Lower leg skin (tissue), 3 donors: ENCODE measurements at regions not wholly inside any gene's neighbourhood (a gene's known extent, or its start where the extent isn't known, plus 50 kb on each side); places are given as distances from the start of the nearest gene placed in this dataset.

ENCODE experiments used
- POLR2A ChIP-seq, 2 donors: fragments of 450-650 bp; IDR thresholded peaks; one replicate each; pipeline ENCODE4 v1.6.1; 2016 to 2017; ENCODE audit warnings: antibody characterized with exemption in 2 of 2, mild to moderate bottlenecking in 1 of 2, moderate library complexity in 1 of 2
- TF ChIP-seq, protein P1 (sequence below), 3 donors: fragments of 450-650 bp; IDR thresholded peaks; one replicate each; pipeline ENCODE4 v1.5.1; 2016; ENCODE audit warnings: antibody characterized with exemption in 3 of 3, mild to moderate bottlenecking in 3 of 3, moderate library complexity in 2 of 3

DNA sequence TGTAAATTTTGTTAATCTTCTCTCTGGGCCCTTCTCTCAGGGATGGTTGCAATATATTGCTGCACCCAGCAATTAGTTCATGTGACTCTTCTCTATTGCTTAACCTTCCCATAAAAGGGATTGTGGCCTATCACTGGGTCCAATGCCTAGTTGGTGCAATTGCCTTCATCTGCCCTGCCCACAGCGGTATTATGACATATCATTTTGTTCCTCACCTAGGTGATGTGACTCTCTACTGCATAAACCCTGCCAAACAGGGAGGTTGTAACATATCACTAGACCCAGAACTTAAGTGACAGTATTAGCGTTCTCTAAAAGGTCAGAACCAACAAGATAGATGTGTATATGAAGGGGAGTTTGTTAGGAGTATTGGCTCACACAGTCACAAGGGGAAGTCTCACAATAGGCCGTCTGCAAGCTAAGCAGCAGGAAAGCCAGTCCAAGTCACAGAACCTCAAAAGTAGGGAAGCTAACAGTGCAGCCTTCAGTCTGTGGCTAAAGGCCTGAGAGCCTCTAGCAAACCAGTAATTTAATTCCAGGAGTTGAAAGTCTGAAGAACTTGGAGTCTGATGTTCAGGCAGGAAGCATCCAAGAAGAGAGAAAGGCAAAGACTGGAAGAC is 317.8 kb downstream of the RPS4Y2 start:
- TF ChIP-seq, protein P1, sequence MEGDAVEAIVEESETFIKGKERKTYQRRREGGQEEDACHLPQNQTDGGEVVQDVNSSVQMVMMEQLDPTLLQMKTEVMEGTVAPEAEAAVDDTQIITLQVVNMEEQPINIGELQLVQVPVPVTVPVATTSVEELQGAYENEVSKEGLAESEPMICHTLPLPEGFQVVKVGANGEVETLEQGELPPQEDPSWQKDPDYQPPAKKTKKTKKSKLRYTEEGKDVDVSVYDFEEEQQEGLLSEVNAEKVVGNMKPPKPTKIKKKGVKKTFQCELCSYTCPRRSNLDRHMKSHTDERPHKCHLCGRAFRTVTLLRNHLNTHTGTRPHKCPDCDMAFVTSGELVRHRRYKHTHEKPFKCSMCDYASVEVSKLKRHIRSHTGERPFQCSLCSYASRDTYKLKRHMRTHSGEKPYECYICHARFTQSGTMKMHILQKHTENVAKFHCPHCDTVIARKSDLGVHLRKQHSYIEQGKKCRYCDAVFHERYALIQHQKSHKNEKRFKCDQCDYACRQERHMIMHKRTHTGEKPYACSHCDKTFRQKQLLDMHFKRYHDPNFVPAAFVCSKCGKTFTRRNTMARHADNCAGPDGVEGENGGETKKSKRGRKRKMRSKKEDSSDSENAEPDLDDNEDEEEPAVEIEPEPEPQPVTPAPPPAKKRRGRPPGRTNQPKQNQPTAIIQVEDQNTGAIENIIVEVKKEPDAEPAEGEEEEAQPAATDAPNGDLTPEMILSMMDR (IDR thresholded peaks at IDR 0.05) = no peak
- TF ChIP-seq POLR2A (IDR thresholded peaks at IDR 0.05) = no peak
